Neuronal stem cell (in vitro differentiated cells): ENCODE measurements at regions not wholly inside any gene's neighbourhood (a gene's known extent, or its start where the extent isn't known, plus 50 kb on each side); places are given as distances from the start of the nearest gene placed in this dataset.
"Not testable (repeated sequence)": the region's sequence is repeated elsewhere in the genome, so short reads cannot be mapped to it uniquely, and the experiment has no call there.

Source experiments
- DNase-seq: peaks from one replicate; pipeline ENCODE4 v3.0.0-alpha.2; 2013; ENCODE audit warnings: low spot score
- H2AFZ ChIP-seq: one replicate; pipeline ENCODE4 v1.6.1; 2013; ENCODE audit warnings: mild to moderate bottlenecking, low read length, inconsistent platforms
- H2AK5ac ChIP-seq: 2 replicates; pipeline ENCODE4 v1.6.1; 2013; ENCODE audit warnings: low read depth, mild to moderate bottlenecking, inconsistent platforms, low read length, moderate library complexity, mixed read lengths
- H2BK120ac ChIP-seq: 2 replicates; pipeline ENCODE4 v1.6.1; 2013; ENCODE audit warnings: low read depth, mild to moderate bottlenecking, inconsistent platforms, low read length, moderate library complexity, mixed read lengths
- H2BK12ac ChIP-seq: one replicate; pipeline ENCODE4 v1.6.1; 2013; ENCODE audit warnings: low read length, inconsistent platforms
- H2BK15ac ChIP-seq: 2 replicates; pipeline ENCODE4 v1.6.1; 2013; ENCODE audit warnings: mild to moderate bottlenecking, low read length, inconsistent platforms, mixed read lengths
- H2BK5ac ChIP-seq: one replicate; pipeline ENCODE4 v1.6.1; 2013; ENCODE audit warnings: inconsistent platforms, mild to moderate bottlenecking, low read length, moderate library complexity
- H3K14ac ChIP-seq: one replicate; pipeline ENCODE4 v1.6.1; 2013; ENCODE audit warnings: low read length, inconsistent platforms
- H3K18ac ChIP-seq: 2 replicates; pipeline ENCODE4 v1.6.1; 2013; ENCODE audit warnings: low read length, inconsistent platforms
- H3K23ac ChIP-seq: 2 replicates; pipeline ENCODE4 v1.6.1; 2013; ENCODE audit warnings: low read depth, mild to moderate bottlenecking, mixed read lengths, low read length, inconsistent platforms; ENCODE audit not compliant: poor library complexity
- H3K27ac ChIP-seq: replicated peaks from 3 replicates; pipeline ENCODE4 v1.5.1; 2013; ENCODE audit warnings: low read length, inconsistent platforms
- H3K27me3 ChIP-seq, 3 experiments: 2 replicates each; pipeline ENCODE4 v1.6.1; 2013; ENCODE audit warnings: low read length in 3 of 3, mild to moderate bottlenecking in 2 of 3, inconsistent platforms in 1 of 3, low read depth in 1 of 3, mixed read lengths in 1 of 3, moderate library complexity in 1 of 3; ENCODE audit not compliant: control insufficient read depth in 3 of 3, insufficient read depth in 3 of 3
- H3K36me3 ChIP-seq, 2 donors: replicated peaks in 1 of 2; 2 replicates each; pipeline ENCODE4 v1.6.1; 2013; ENCODE audit warnings: low read length in 2 of 2; ENCODE audit not compliant: control insufficient read depth in 2 of 2, insufficient read depth in 2 of 2
- H3K4ac ChIP-seq: 2 replicates; pipeline ENCODE4 v1.6.1; 2013; ENCODE audit warnings: inconsistent platforms, mild to moderate bottlenecking, low read length, moderate library complexity
- H3K4me1 ChIP-seq, 2 donors: 1 replicate in 1 of 2; 2 replicates in 1 of 2; pipeline ENCODE4 v1.6.1; 2013; ENCODE audit warnings: low read length in 2 of 2, low read depth in 1 of 2; ENCODE audit not compliant: control insufficient read depth in 2 of 2, insufficient read depth in 1 of 2
- H3K4me2 ChIP-seq: one replicate; pipeline ENCODE4 v1.6.1; 2013; ENCODE audit warnings: mild to moderate bottlenecking, low read length, inconsistent platforms; ENCODE audit not compliant: insufficient read depth, poor library complexity, severe bottlenecking
- H3K4me3 ChIP-seq, 2 donors: 2 replicates each; pipeline ENCODE4 v1.5.1; 2013; ENCODE audit warnings: low read length in 2 of 2, mild to moderate bottlenecking in 2 of 2, inconsistent platforms in 1 of 2, moderate library complexity in 1 of 2
- H3K79me1 ChIP-seq: one replicate; pipeline ENCODE4 v1.6.1; 2013; ENCODE audit warnings: low read depth, mild to moderate bottlenecking, inconsistent platforms, low read length, moderate library complexity
- H3K9ac ChIP-seq: one replicate; pipeline ENCODE4 v1.6.1; 2013; ENCODE audit warnings: mild to moderate bottlenecking, low read depth, low read length, inconsistent platforms; ENCODE audit not compliant: poor library complexity
- H3K9me3 ChIP-seq, 2 donors: replicated peaks in 1 of 2; 2 replicates each; pipeline versions ENCODE3 to v1.6.1; 2013; ENCODE audit warnings: low read length in 2 of 2, mild to moderate bottlenecking in 2 of 2, inconsistent platforms in 1 of 2, low read depth in 1 of 2, mixed read lengths in 1 of 2, moderate library complexity in 1 of 2; ENCODE audit not compliant: control insufficient read depth in 2 of 2, insufficient read depth in 1 of 2
- H4K8ac ChIP-seq: one replicate; pipeline ENCODE4 v1.6.1; 2013; ENCODE audit warnings: low read depth, mild to moderate bottlenecking, inconsistent platforms, low read length, moderate library complexity
- H4K91ac ChIP-seq: one replicate; pipeline ENCODE4 v1.6.1; 2013; ENCODE audit warnings: low read length, low read depth, mild to moderate bottlenecking, inconsistent platforms; ENCODE audit not compliant: poor library complexity
- WGBS, 2 donors: extraction: QIAGEN DNeasy Blood & Tissue Kit; methylation state at CpG; one replicate each; pipeline ENCODE4 v1.1.7; 2013; ENCODE audit warnings: missing lambda C conversion rate in 2 of 2, mixed read lengths in 1 of 2; ENCODE audit not compliant: insufficient read length in 2 of 2, insufficient replicate concordance in 1 of 2; ENCODE audit errors: extremely low coverage in 2 of 2; 5-methylcytosine and 5-hydroxymethylcytosine counted together

GRCh38 chr2:184372484-184372883 lies 225.8 kb upstream of the ZNF804A start:
- Histone ChIP-seq H3K36me3 (no peaks in the 10 kb centered on the region), H3K4me3 (no peak overlapping the region), H3K27me3 (no peaks in the 10 kb centered on the region), H3K4ac (no peak overlapping the region), H2BK15ac (no peak overlapping the region), H2AK5ac (no peak overlapping the region), H3K79me1 (no peaks in the 10 kb centered on the region), H4K8ac (no peak overlapping the region), H3K4me1 (peaks cover 2 to 7% of the 10 kb centered on the region in 2 donors), H2AFZ (peak overlapping the region; percentile 58), H3K14ac (no peak overlapping the region), H2BK5ac (no peak overlapping the region), H3K9ac (no peak overlapping the region), H2BK120ac (no peak overlapping the region), H3K9me3 (peaks cover 0 to 6% of the 10 kb centered on the region in 2 donors), H3K4me2 (no peak overlapping the region), H4K91ac (no peak overlapping the region), H3K23ac (no peak overlapping the region), H3K27ac (no peak overlapping the region), H2BK12ac (no peak overlapping the region), H3K18ac (no peak overlapping the region)
- DNase-seq: peak; percentile 14

- no peak for DNase-seq
- no peak overlapping the region for H2AK5ac ChIP-seq
- no peaks in the 10 kb centered on the region for H3K9me3 ChIP-seq
- H3K27me3 ChIP-seq: no peaks in the 10 kb centered on the region
- H3K36me3 ChIP-seq: no peaks in the 10 kb centered on the region
- no peak overlapping the region for H3K18ac ChIP-seq
- H4K91ac ChIP-seq: no peak overlapping the region
- no peak overlapping the region for H3K4me2 ChIP-seq
- H2BK15ac ChIP-seq: no peak overlapping the region
- H2BK5ac ChIP-seq: no peak overlapping the region
- no peak overlapping the region for H3K4ac ChIP-seq
- H3K23ac ChIP-seq: no peak overlapping the region
- no peak overlapping the region for H3K14ac ChIP-seq
- no peaks in the 10 kb centered on the region for H3K79me1 ChIP-seq
- no peak overlapping the region for H2BK120ac ChIP-seq
- H2AFZ ChIP-seq: no peak overlapping the region
- H3K27ac ChIP-seq: no peak overlapping the region
- no peaks in the 10 kb centered on the region for H3K4me1 ChIP-seq
- H4K8ac ChIP-seq: no peak overlapping the region
- H2BK12ac ChIP-seq: no peak overlapping the region
- H3K9ac ChIP-seq: no peak overlapping the region
- no peak overlapping the region for H3K4me3 ChIP-seq
Observed at GRCh38 chr2:184394642-184395041, 203.7 kb upstream of the ZNF804A start.

GRCh38 chr2:184402381-184402780 lies 195.9 kb upstream of the ZNF804A start:
- no peak overlapping the region for H3K23ac ChIP-seq
- no peak overlapping the region for H2AK5ac ChIP-seq
- no peaks in the 10 kb centered on the region for H3K79me1 ChIP-seq
- H3K36me3 ChIP-seq: no peaks in the 10 kb centered on the region
- H3K27me3 ChIP-seq: no peaks in the 10 kb centered on the region
- H3K9ac ChIP-seq: no peak overlapping the region
- no peak overlapping the region for H3K27ac ChIP-seq
- H3K4me2 ChIP-seq: no peak overlapping the region
- H3K9me3 ChIP-seq: no peaks in the 10 kb centered on the region
- no peak overlapping the region for H3K4me3 ChIP-seq
- no peak for DNase-seq
- H2BK15ac ChIP-seq: no peak overlapping the region
- no peak overlapping the region for H4K8ac ChIP-seq
- no peak overlapping the region for H3K18ac ChIP-seq
- H4K91ac ChIP-seq: no peak overlapping the region
- no peak overlapping the region for H2BK12ac ChIP-seq
- H2AFZ ChIP-seq: no peak overlapping the region
- H2BK5ac ChIP-seq: no peak overlapping the region
- no peak overlapping the region for H3K14ac ChIP-seq
- no peak overlapping the region for H3K4ac ChIP-seq
- H3K4me1 ChIP-seq: no peaks in the 10 kb centered on the region
- H2BK120ac ChIP-seq: no peak overlapping the region

- no CpG with 5 or more reads among the region's 7 CpGs for WGBS, 2 donors
- H3K4me2 ChIP-seq, H2BK120ac ChIP-seq, H4K8ac ChIP-seq, H2BK12ac ChIP-seq, H3K79me1 ChIP-seq, H3K9ac ChIP-seq, H2BK15ac ChIP-seq, H3K4ac ChIP-seq, DNase-seq, H2BK5ac ChIP-seq, H3K14ac ChIP-seq, H3K27ac ChIP-seq, H2AK5ac ChIP-seq, H3K36me3 ChIP-seq, H4K91ac ChIP-seq, H3K4me1 ChIP-seq, H3K23ac ChIP-seq, H3K18ac ChIP-seq, H3K9me3 ChIP-seq, H3K27me3 ChIP-seq: not testable (repeated sequence)
- Histone ChIP-seq H3K4me3 (peak overlapping the region in 1 of 2 donors; percentile 12), H2AFZ (peak overlapping the region; percentile 79)
Observed at GRCh38 chr2:184407041-184407630, 191.2 kb upstream of the ZNF804A start.
